Anterior cingulate cortex (tissue), 58 donors: ENCODE measurements at regions not wholly inside any gene's neighbourhood (a gene's known extent, or its start where the extent isn't known, plus 50 kb on each side); places are given as distances from the start of the nearest gene placed in this dataset.

Source experiments
- DNase-seq, 58 donors: peaks; one replicate each; lab custom pipeline; 2025; lab: John Stamatoyannopoulos, UW

DNA sequence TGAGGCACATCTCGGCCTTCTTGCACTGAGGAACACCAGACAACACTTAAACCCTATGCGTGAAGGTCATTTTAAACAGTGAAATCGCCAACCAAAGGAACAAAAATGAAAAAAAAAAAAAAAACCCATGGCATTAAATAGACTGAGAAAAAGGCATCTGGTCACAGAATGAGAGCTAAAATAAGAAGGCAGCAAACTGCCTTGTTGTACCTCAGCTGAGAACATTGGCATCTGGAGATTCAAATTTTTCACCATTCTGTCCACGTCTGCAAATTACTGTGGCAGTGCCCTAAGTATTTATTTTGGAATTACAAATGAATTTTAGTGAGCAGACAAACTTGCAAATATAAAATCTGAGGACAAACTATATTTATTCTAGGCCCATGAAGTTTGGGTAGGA, 82.6 kb upstream of the POU1F1 start:
- DNase-seq, result no peak

DNA sequence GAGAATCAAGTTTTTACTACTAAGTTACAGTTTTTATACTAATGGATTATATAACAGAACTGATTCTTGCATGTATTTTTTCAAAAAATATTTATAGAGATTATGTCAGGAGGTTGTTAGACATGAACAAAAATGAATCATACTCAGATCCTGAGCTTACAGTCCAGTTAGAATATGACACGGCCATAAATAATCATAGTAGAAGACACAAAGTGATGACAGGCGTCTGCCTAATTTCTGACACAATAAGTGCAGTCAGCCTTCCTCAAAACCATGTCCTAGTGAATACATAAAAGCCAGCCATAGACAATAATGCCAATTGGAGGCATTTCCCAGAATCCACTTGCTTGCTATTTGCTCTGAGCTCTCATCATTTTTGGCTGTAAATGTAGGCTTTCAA, 81.7 kb upstream of the POU1F1 start:
- DNase-seq, result no peak

DNA sequence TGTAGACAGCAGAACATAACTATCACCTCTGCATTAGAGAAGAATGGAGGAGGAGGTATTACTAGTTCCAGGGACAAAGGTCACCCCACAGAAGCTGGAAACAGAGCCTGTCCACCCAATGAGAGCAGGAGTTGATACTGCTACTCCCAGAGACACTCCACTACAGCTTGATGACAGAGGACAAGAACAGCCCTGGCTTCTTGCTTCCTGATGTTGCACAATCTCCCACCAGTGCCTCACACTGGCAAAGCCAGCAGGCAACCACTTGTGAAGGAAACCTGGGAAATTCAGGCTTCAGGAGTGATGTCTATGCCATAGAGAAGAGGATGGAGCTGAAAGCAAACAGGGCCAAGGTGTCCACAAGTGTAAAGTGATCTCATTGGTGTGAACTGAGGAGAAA, 78.0 kb upstream of the POU1F1 start:
- no peak for DNase-seq

DNA sequence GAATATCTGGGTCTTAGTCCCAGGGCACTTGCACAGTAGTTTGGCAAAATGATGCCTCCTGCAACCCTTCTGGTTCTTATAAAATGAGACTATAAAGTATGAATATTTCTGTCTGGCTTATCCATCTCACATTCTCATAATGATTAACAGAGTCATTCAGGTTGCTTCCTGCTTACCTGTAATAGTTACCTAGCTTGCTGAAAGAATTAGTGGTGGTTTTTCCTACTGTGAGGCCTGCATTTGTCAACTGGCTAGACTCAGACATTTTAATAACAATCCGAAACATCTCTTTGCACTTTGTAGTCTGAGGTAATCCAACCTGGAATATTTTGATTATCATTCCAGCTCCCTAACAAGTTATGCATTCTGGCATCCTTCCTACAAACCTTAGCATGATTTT, 75.6 kb upstream of the POU1F1 start:
- no peak for DNase-seq

DNA sequence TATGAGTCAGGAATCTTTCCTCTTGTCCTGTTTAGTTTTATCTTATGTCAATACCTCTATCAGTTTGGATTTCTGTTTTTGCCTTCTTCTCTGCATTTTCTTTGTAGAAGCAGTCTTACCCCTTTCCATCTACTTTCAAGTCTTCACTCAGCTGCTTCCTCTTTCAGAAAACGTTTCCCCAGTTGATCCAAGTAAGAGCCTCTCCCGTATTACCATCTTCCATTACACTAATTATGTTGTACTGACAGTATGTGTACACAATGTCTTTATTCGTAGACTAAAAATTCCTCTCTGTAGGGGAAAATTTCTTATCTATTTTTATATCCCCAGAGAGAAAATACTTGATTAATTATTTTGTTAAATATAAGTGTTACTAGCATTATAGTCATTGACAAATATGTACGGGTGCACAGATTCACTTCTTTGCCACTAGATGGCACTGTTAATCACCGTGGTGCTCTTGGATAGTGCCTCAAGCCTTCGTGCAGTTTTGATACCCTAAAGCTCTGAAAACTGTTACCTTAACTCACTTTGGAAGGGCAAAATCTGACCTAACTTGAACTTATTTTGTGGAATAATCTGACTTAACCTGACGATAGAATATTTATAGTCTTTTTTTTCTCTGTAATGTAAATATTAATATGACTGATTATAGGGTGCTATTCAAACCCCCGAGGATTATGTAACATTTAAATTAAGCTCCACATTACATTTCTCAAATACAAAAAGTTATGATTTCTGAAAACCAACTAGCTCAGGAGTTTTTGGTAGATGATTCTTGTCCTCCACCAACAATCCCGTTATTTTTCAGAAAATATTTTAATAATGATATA, 74.2 kb upstream of the POU1F1 start:
- DNase-seq, result peak in 2 of 58 donors; percentile 8 to 10

DNA sequence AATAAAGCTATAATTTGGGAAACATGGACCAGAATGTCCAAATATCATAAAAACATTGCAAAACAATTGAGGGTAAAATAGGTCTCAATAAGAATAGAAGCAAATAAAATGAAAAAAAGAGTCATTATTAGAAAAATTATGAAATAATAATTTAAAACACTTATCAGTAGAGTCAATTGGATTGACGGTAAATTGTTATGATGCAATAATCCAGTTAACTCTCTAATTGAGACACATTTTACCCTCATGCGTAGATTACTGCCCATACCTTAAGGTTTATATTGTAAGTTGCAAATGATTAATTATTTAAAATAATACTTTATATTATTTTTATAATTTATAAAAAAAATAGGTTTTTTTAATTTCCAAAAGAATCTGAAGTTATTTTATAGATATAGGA, 73.4 kb upstream of the POU1F1 start:
- DNase-seq, result no peak

DNA sequence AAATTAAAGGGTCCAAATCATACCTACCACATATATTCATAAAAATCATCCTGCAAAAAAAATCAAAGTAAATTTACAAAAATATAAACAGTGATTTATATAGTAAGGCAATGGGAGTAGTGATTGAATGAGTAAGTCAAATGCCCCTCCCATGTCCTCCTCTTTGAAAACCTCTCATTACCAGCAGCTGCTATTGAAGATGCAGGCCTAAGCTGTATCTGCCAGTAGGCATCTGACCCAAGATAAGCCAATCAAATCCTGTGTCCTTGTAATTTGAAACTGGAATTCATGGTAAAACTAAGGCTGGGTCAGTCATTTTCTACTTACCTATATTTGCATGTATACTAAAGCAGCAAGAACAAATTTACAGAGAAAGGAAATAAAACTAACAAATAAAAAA, 60.4 kb upstream of the POU1F1 start:
- no peak for DNase-seq

DNA sequence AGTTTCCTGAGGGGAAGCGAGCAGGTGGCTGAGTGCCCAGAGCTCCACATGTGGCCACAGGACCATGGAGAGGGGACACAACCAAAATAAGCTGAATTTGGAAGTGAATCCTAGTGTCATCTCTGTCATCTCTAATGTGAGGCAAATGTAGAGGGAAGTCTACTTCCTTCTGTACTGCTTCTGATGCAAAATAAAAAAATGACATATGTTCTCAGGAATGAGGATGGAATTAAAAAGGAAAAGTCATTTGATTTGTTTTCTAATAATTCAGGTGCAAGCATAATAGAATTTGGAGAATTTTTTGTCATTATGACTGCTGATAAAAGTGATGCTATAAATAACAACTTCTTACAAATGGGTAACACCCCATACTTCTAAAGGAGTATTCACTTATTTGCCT, 59.5 kb upstream of the POU1F1 start:
- DNase-seq, result no peak

DNA sequence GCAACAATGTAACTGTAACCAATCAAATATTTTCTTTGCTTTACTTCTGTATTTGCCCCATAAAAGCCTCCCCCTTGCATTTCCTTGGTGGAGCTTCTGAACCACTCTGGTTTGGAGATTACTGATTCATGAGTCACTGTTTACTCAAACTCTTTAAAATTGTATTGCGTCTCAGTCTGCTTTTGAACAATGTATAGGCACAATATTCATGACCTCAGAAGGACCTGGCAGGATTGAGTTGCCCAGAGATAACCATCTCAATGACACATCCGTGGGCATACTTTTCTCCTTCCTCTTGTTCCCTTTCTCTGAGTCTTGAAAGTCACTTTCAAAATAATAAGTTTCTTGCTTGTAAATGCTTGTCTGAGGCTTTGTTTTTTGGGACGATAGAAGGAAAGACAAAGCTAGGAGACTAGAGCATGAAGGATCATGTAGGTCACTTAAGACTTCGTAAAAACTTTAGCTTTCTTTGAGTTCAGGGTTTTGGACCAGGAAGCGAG, 57.1 kb upstream of the POU1F1 start:
- no peak for DNase-seq

DNA sequence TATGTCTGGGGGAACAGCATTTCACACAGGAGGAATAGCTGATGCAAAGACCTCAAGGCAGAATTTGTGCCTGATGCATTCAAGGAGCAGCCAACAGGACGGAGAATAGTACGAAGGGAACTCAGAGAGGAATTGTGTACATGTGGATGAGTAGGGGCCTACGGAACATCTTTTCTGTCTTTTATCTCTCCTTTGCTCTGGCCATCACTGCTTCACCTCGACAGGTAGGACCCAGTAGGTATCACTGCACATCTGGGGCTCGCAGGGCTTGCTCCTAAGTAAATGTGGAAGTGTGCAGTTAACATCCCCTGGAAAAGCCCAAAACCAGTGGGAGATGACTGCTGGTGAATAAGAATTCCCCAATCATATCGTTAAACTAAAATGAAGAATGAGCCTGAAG, 56.4 kb upstream of the POU1F1 start:
- DNase-seq, result no peak

DNA sequence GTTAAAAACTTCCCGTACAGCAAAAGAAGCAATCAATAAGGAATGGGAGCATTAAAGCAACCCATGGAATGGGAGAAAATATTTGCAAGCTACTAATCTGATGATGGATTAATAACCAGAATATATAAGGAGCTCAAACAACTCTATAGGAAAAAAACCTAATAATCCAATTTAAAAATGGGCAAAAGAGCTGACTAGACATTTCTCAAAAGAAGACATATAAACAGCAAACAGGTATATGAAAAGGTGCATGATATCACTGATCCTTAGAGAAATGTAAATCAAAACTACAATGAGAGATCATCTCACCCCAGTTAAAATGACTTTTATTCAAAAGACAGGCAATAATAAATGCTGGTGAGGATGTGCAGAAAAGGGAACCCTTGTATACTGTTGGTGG, 52.7 kb upstream of the POU1F1 start:
- DNase-seq, result no peak
